GM19438 (cell line): ENCODE measurements at regions not wholly inside any gene's neighbourhood (a gene's known extent, or its start where the extent isn't known, plus 50 kb on each side); places are given as distances from the start of the nearest gene placed in this dataset.
A peak's percentile ranks its signal among the peaks of the same experiment; 100 is the strongest.

Source experiments
- ATAC-seq: cut with Tn5 transposase; IDR thresholded peaks from one replicate; pipeline ENCODE4 v1.9.1; 2021; ENCODE audit warnings: low read depth; ENCODE audit not compliant: unreplicated experiment

- ATAC-seq, result peak; percentile 44
Measured at GRCh38 chr6:25035512-25036435, 100.0 kb upstream of the RIPOR2 start.

GRCh38 chr6:25036461-25036860 lies 100.7 kb upstream of the RIPOR2 start:
- no peak for ATAC-seq

GRCh38 chr6:25038300-25038699 lies 102.5 kb upstream of the RIPOR2 start:
- ATAC-seq, result no peak

DNA sequence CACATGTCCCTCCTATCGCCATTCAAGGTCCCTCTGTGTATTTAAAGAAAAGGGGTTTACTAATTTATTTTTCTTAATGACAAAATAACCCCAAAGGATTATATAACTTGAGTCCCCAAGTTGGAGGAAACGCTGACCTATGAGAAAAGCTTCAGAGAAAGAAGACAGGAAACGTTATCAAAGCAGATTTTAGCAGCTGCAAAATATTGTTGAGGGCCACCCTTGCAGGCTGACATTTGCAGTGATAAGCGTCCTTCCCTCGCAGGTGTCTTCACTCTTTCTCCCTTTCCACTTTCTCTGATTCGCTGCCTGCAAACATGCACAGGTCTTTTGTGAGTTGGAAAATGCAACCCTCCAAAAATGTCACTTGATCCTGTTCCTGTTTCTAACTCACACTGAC lies 103.2 kb upstream of the RIPOR2 start:
- no peak for ATAC-seq

GRCh38 chr6:25041485-25042035 lies 105.8 kb upstream of the RIPOR2 start:
- ATAC-seq, result no peak

GRCh38 chr6:25042036-25042521 lies 106.3 kb upstream of the RIPOR2 start:
- peak; percentile 41 for ATAC-seq

DNA sequence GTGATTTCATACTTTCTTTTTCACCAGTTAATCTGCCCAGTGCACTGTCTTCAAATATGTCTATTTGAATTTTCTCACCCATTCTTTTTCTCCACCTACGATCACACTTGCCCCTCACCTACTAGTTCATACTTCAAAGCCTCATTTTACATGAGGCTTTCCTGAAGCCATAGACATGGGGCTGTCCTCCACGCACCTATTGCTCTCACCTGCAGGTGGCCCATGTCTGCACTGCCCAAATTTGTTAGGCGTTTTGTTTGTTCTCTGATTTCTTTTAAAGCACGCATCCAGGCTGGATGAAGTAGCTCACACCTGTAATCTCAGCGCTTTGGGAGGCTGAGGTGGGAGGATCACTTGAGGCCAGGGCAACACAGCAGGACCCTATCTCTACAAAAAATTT lies 106.8 kb upstream of the RIPOR2 start:
- no peak for ATAC-seq

GRCh38 chr6:25042984-25043725 lies 107.4 kb upstream of the RIPOR2 start:
- ATAC-seq, result no peak

DNA sequence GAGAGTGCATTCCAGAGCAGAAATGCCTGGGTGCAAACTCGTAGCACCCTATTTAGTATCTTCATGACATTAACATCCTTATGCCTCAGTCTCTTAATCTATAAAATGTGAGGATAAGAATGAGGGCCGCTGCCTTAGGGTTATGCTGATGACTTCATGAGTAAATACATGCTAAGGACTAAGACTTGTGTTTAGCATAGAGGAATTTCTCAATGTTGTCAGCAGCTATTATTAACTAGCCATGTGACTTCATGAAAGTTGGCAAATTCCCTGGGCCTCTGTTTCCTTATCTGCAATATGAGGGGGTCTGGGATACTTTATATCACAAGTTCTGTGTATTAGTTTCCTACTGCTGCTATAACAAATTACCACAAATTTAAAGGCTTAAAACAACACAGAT lies 108.1 kb upstream of the RIPOR2 start:
- no peak for ATAC-seq

DNA sequence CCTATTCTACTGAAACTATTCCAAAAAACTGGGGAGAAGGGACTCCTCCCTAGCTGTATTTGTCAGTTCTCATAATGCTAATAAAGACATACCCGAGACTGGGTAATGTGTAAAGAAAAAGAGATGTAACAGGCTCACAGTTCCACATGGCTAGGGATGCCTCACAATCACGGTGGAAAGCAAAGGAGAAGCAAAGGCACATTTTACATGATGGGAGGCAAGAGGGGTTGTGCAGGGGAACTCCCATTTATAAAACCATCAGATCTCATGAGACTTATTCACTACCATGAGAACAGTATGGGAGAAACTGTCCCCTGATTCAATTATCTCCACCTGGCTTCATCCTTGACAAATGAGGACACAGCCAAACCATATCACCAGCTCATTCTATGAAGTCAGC lies 111.2 kb upstream of the RIPOR2 start:
- no peak for ATAC-seq

GRCh38 chr6:25050356-25050755 lies 114.6 kb upstream of the RIPOR2 start:
- no peak for ATAC-seq

- ATAC-seq, result no peak
Measured at GRCh38 chr6:25051083-25051482, 115.3 kb upstream of the RIPOR2 start.

- ATAC-seq, result no peak
Measured at GRCh38 chr6:25052181-25052580, 116.4 kb upstream of the RIPOR2 start.

DNA sequence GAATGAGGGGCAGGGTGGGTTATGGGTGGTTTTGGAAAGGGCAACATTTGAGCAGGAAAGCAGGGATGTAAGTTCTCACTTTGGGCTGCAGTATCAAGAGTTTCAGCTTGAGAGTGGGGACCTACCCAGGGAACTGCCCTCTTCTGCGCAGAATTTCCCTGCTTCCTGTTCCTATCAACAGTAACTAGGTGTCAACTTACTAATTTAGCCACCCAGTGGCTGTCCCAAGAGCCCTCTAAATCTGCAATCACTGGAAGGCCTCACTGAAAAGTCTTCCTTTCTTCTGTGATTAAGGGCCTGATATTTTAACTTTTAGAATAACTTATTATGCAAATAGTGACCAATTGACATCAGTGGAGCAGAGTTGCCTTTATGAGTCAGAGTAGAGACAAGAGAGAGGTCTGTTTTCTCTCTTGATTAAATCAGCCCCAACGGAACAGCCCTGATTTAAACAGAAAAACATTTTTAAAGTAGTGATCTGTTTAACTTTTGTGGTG lies 118.2 kb upstream of the RIPOR2 start:
- ATAC-seq, result peak; percentile 81

GRCh38 chr6:25054469-25054868 lies 118.7 kb upstream of the RIPOR2 start:
- ATAC-seq, result no peak

DNA sequence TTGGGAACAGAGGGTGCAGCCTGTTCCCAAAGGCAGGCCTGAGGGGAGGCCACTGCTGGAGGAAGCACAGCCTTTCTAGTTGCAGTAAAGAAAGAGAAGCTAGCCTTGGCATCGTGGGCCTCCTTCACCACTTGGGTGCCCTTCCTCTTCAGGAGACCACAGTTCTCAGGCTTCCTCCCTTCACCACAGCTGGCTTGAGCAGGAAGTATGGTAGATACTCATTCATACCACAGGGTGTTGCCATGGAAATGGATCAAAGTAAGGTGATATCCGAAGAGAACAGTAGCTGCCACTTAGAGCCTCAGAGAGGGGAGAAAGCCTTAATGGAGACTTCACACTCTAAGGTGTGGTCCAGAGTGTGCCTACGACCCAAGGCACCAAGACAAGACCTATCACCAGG lies 120.4 kb upstream of the RIPOR2 start:
- ATAC-seq, result peak; percentile 56

GRCh38 chr6:25057111-25057905 lies 121.5 kb upstream of the RIPOR2 start:
- no peak for ATAC-seq

DNA sequence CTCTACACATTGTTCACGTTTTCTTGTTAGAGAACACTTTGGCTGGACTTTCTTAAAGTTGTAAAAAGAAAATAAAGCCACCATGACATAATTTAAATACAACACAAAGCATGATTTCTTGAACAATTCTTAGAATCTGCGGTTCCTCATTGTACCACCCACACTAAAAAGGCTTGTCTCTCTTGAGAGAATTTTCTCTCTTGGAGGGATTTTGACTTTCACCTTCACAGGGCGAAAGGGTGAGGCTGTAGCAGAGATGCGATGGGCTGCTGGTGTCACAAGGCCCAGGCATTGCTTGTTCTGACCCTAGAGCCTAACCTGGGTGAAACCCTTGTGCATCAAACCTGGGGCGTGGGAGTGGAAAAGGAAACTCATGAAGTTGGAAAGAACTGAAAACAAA lies 122.7 kb upstream of the RIPOR2 start:
- ATAC-seq, result no peak

- no peak for ATAC-seq
Measured at GRCh38 chr6:25058941-25059340, 123.2 kb upstream of the RIPOR2 start.

- no peak for ATAC-seq
Measured at GRCh38 chr6:25060522-25060921, 124.8 kb upstream of the RIPOR2 start.
